ENCODE measurements at regions not wholly inside any gene's neighbourhood (a gene's known extent, or its start where the extent isn't known, plus 50 kb on each side); places are given as distances from the start of the nearest gene placed in this dataset.

GRCh38 chr12:115213538-115214016, 529.6 kb upstream of the TBX3 start:
- TF ChIP-seq CTCF (IDR thresholded peaks at IDR 0.05), result no peak
- no peak for TF ChIP-seq POLR2A (IDR thresholded peaks at IDR 0.05)

All from lower leg skin (tissue), 3 donors.